GM18517 (cell line): ENCODE measurements at regions not wholly inside any gene's neighbourhood (a gene's known extent, or its start where the extent isn't known, plus 50 kb on each side); places are given as distances from the start of the nearest gene placed in this dataset.
"Not testable (repeated sequence)": the region's sequence is repeated elsewhere in the genome, so short reads cannot be mapped to it uniquely, and the experiment has no call there.

Source experiments
- ATAC-seq: cut with Tn5 transposase; IDR thresholded peaks from one replicate; pipeline ENCODE4 v1.9.1; 2021; ENCODE audit warnings: mild to moderate bottlenecking, moderate library complexity; ENCODE audit not compliant: unreplicated experiment

- ATAC-seq, result no peak
Observed at GRCh38 chr14:105894125-105894977, 368.0 kb downstream of the TMEM121 start.

DNA sequence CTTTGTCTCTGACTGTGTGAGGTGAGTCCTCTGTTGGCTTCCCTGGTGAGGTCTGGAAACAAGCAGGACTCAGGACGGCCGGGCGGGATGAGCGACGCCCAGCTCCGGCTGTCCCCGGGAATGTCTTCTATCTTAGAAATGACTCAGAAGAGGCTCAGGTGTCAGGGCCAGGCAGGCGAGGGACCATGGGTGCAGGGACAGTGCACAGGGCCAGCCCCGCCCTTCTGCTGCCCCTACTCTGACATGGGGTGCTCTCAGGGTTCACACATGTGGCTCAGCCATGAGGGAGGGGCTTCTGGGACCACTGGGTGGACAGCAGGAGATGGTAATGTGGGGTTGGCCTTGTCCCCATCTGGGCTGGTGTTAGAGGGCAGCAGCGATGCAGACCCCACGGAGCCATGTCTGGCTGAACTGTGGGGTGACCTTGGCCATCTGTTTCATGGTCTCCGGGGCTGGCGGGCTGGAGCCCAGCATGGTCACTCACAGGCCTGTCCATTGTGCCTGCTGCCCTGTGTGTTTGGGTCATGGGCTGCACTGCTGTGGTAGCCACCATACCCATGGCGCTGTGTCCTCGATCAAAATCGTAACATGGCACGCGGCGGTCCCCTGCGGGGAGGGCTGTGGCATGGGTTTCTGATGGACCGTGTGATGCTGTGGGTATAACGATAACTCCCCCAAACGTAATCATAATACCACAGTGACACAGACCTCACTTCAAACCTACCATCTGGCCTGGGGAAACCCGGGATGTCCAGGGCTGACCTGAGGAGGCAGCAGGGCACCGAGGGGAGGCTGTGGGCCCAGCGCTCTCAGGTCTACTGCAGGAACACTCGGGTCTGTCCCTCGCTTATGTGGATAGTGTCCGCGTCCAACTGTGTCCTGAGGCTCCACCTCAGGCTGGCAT is 368.8 kb downstream of the TMEM121 start:
- ATAC-seq, result no peak

- ATAC-seq, result not testable (repeated sequence)
Observed at GRCh38 chr14:105896206-105896605, 369.8 kb downstream of the TMEM121 start.

DNA sequence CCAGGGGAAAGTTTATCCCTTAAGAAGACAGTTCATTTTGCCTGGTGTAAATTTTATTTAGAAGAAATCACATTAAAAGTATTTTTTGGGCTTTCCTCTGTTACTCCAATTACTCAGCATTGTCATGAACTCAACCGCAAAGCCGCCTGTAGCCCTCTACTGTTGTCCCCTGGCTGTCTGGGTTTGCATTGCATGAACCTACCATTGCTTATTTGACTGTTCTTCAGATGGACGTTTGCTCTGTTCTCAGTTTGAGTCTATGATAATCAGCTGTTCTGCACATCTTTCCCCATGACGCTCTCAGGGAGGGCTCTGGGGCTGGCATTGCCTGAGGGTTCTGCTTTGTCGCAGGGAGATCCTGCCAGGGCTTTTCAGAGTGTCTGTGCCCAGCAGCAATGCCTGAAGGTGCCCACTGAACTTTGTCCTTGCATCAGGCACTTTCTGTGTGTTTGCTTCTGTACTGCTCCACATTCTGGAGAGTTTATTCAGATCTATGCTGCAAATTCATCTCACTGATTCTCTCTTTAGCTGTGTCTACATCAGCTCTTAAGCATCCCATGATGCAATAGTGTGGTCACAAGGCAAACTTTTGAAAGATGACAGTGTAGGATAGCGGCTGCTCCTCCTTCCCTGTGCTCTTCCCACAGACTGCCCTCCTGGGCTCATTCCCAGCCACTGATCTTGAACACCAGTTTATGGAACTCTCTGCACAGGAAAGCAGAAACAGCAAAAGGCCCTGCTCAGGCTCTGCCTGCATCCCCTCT is 370.8 kb downstream of the TMEM121 start:
- not testable (repeated sequence) for ATAC-seq

GRCh38 chr14:105897725-105898113 is 371.3 kb downstream of the TMEM121 start:
- ATAC-seq, result no peak

DNA sequence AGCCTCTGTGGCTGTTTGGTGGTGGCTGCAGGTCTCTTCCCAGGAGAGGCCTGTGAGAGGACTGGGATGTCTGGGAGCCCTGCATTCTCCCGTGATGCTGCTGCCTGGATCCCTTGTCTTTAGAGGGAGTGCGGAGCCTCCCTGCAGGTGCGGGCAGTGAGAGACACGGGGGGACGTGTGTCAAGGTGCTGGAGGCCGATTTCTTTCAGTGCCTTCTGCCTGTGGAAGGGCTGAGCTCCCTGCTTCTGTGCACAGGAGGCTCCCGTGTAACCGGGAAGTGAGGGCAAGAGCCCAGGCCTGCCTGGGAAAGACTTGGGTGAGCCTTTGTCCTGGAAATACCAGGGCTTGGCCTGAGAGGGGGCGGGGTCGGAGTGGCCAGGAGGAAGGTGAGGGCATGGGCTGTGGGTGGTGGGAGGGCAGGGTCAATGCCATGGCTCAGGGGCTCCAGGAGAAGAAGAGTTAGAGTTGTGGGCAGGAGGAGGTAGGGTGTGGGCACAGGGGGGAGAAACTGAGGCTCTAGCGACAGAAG is 372.2 kb downstream of the TMEM121 start:
- ATAC-seq, result no peak

DNA sequence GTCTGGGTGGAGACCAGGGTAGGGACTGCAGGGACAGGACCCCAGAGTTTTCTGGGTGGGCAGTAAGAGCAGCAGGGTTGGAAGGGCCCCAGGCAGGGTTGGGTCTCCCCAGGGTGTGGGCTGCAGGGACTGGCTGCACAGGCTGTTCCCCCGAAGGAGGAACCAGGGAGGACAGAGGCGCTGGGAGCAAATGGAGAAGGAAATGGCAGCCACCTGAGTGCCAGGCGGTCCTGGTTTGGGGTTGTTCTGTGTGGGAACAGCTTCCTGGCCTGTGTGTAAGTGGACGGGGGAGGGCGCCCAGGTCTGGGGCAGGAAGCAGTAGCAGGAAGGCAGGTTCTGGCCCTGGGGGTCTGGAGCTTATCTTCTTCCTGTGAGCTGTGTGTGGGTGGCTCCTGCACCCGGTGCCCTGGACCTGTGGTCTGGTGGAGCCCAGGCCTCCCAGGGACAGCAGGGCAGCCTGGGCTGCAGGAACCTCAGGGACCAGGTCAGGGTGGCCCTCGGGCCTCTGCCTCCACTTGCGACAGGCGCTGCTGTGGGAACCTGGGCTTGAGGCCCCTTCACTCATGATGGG is 372.8 kb downstream of the TMEM121 start:
- ATAC-seq, result no peak

- no peak for ATAC-seq
Observed at GRCh38 chr14:105899657-105900397, 373.4 kb downstream of the TMEM121 start.

DNA sequence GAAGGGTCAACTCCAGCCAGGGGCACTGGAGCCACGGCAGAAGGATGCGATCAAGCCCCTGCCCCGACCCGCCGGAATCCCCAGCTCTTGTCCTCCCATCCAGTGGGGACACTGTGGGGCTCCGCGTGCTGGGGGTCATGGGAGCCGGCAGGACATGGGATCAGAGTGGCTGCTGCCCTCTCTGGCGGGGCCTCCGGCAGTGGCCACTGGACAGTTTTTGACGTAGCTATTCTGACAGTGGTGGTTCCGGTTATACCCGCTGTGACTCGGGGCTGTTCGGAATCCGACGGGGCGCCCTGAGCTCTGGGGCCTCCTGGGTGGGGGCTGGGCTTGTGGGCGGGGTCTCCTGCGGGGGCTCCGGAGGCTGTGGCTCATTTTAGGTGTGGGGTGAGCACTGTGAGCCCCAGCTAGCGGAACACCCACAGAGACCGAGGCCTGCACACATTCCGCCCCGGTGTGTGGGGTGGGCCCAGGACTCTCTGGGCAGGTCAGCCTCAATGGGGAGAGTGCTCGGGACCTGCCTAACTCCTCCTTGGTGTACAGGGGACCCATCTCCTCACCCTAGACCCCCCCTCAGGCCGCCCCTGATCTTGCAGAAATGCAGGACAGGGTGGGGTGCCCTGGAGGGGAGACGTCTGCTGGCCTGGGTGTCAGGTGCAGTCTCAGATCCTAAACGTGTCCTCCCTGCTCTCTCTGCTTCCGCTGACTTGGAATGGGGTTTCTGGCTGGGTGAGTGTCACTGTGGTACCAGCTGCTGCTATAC is 374.2 kb downstream of the TMEM121 start:
- no peak for ATAC-seq

GRCh38 chr14:105901226-105901625 is 374.8 kb downstream of the TMEM121 start:
- ATAC-seq, result no peak

GRCh38 chr14:105902131-105902898 is 375.9 kb downstream of the TMEM121 start:
- ATAC-seq, result no peak

DNA sequence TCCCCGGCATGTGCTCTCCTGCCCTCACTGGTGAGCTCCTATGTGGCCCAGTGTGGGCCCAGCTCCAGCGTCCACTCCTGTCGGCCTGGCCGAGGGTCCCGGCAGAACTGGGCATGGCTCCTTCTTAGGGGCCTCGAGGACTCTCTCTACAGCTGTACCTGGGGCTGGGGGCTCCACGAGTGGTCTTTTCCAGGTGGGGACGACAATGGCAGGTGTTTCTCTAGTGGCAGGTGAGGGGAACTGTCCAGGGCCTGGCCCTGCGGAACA is 376.4 kb downstream of the TMEM121 start:
- not testable (repeated sequence) for ATAC-seq

GRCh38 chr14:105903971-105904370 is 377.6 kb downstream of the TMEM121 start:
- no peak for ATAC-seq

GRCh38 chr14:105904379-105904778 is 378.0 kb downstream of the TMEM121 start:
- no peak for ATAC-seq

- no peak for ATAC-seq
Observed at GRCh38 chr14:105905456-105905855, 379.1 kb downstream of the TMEM121 start.

GRCh38 chr14:105907276-105907675 is 380.9 kb downstream of the TMEM121 start:
- no peak for ATAC-seq

- ATAC-seq, result no peak
Observed at GRCh38 chr14:105908006-105908405, 381.6 kb downstream of the TMEM121 start.

GRCh38 chr14:105908481-105908911 is 382.1 kb downstream of the TMEM121 start:
- ATAC-seq, result no peak
